ENCODE measurements at regions not wholly inside any gene's neighbourhood (a gene's known extent, or its start where the extent isn't known, plus 50 kb on each side); places are given as distances from the start of the nearest gene placed in this dataset.
"Not testable (repeated sequence)": the region's sequence is repeated elsewhere in the genome, so short reads cannot be mapped to it uniquely, and the experiment has no call there.

- Histone ChIP-seq H2AFZ (ENCODE audit: low read depth) (no peak overlapping the region), H3K27ac (no peak overlapping the region), H3K79me2 (ENCODE audit: insufficient read depth, low read depth) (no peaks in the 10 kb centered on the region), H3K36me3 (ENCODE audit: insufficient read depth) (no peaks in the 10 kb centered on the region), H3K4me3 (IDR thresholded peaks at IDR 0.05; ENCODE audit: insufficient read depth, low read depth, low read length) (no peak overlapping the region), H3K27me3 (ENCODE audit: insufficient read depth, low read depth) (no peaks in the 10 kb centered on the region), H3K4me2 (no peak overlapping the region), H4K20me1 (ENCODE audit: insufficient read depth) (no peaks in the 10 kb centered on the region), H3K9ac (no peak overlapping the region), H3K4me1 (ENCODE audit: low read depth, poor library complexity, severe bottlenecking) (no peaks in the 10 kb centered on the region)
- TF ChIP-seq CTCF (conservative IDR thresholded peaks at IDR 0.05; ENCODE audit: low read depth, low read length), result no peak
These were observed 71.8 kb downstream of the KLF15 start for GRCh38 chr3:126285369-126285768.

GRCh38 chr3:126284258-126284904 lies 72.8 kb downstream of the KLF15 start:
- Histone ChIP-seq H3K27me3 (ENCODE audit: insufficient read depth, low read depth) (no peaks in the 10 kb centered on the region), H2AFZ (ENCODE audit: low read depth) (no peak overlapping the region), H3K4me1 (ENCODE audit: low read depth, poor library complexity, severe bottlenecking) (no peaks in the 10 kb centered on the region), H3K27ac (no peak overlapping the region), H3K9ac (no peak overlapping the region), H3K79me2 (ENCODE audit: insufficient read depth, low read depth) (no peaks in the 10 kb centered on the region), H4K20me1 (ENCODE audit: insufficient read depth) (no peaks in the 10 kb centered on the region), H3K36me3 (ENCODE audit: insufficient read depth) (no peaks in the 10 kb centered on the region), H3K4me3 (IDR thresholded peaks at IDR 0.05; ENCODE audit: insufficient read depth, low read depth, low read length) (no peak overlapping the region), H3K4me2 (no peak overlapping the region)
- TF ChIP-seq CTCF (conservative IDR thresholded peaks at IDR 0.05; ENCODE audit: low read depth, low read length), result no peak

GRCh38 chr3:126283651-126284050 lies 73.6 kb downstream of the KLF15 start:
- not testable (repeated sequence) for H3K36me3 ChIP-seq (ENCODE audit: insufficient read depth); H3K4me1 ChIP-seq (ENCODE audit: low read depth, poor library complexity, severe bottlenecking); H3K4me2 ChIP-seq; H3K27ac ChIP-seq; H4K20me1 ChIP-seq (ENCODE audit: insufficient read depth); H3K27me3 ChIP-seq (ENCODE audit: insufficient read depth, low read depth); H3K4me3 ChIP-seq (IDR thresholded peaks at IDR 0.05; ENCODE audit: insufficient read depth, low read depth, low read length); H2AFZ ChIP-seq (ENCODE audit: low read depth); H3K9ac ChIP-seq; H3K79me2 ChIP-seq (ENCODE audit: insufficient read depth, low read depth)

GRCh38 chr3:126279853-126280252 lies 77.4 kb downstream of the KLF15 start:
- H4K20me1 ChIP-seq (ENCODE audit: insufficient read depth), result no peaks in the 10 kb centered on the region
- H3K27me3 ChIP-seq (ENCODE audit: insufficient read depth, low read depth), result no peaks in the 10 kb centered on the region
- H3K4me1 ChIP-seq (ENCODE audit: low read depth, poor library complexity, severe bottlenecking), result no peaks in the 10 kb centered on the region
- H3K27ac ChIP-seq, result no peak overlapping the region
- no peak overlapping the region for H3K4me3 ChIP-seq (IDR thresholded peaks at IDR 0.05; ENCODE audit: insufficient read depth, low read depth, low read length)
- H3K9ac ChIP-seq, result no peak overlapping the region
- TF ChIP-seq CTCF (conservative IDR thresholded peaks at IDR 0.05; ENCODE audit: low read depth, low read length), result no peak
- H3K4me2 ChIP-seq, result no peak overlapping the region
- no peak overlapping the region for H2AFZ ChIP-seq (ENCODE audit: low read depth)
- no peaks in the 10 kb centered on the region for H3K36me3 ChIP-seq (ENCODE audit: insufficient read depth)
- H3K79me2 ChIP-seq (ENCODE audit: insufficient read depth, low read depth), result no peaks in the 10 kb centered on the region

GRCh38 chr3:126277629-126278378 lies 79.4 kb downstream of the KLF15 start:
- Histone ChIP-seq H3K4me1 (ENCODE audit: low read depth, poor library complexity, severe bottlenecking) (no peaks in the 10 kb centered on the region), H3K27ac (no peak overlapping the region), H3K36me3 (ENCODE audit: insufficient read depth) (no peaks in the 10 kb centered on the region), H3K4me2 (no peak overlapping the region), H3K4me3 (IDR thresholded peaks at IDR 0.05; ENCODE audit: insufficient read depth, low read depth, low read length) (no peak overlapping the region), H3K27me3 (ENCODE audit: insufficient read depth, low read depth) (no peaks in the 10 kb centered on the region), H2AFZ (ENCODE audit: low read depth) (no peak overlapping the region), H4K20me1 (ENCODE audit: insufficient read depth) (no peaks in the 10 kb centered on the region), H3K9ac (no peak overlapping the region), H3K79me2 (ENCODE audit: insufficient read depth, low read depth) (no peaks in the 10 kb centered on the region)
- no peak for TF ChIP-seq CTCF (conservative IDR thresholded peaks at IDR 0.05; ENCODE audit: low read depth, low read length)

Measured in KMS-11 (cell line).